HG03175 (cell line): ENCODE measurements at regions not wholly inside any gene's neighbourhood (a gene's known extent, or its start where the extent isn't known, plus 50 kb on each side); places are given as distances from the start of the nearest gene placed in this dataset.

ENCODE experiments used
- ATAC-seq: cut with Tn5 transposase; IDR thresholded peaks from one replicate; pipeline ENCODE4 v1.9.1; 2021; ENCODE audit warnings: mild to moderate bottlenecking, moderate library complexity; ENCODE audit not compliant: unreplicated experiment

GRCh38 chr11:59263225-59263894 is 50.6 kb upstream of the MPEG1 start:
- no peak for ATAC-seq
